ENCODE measurements at regions not wholly inside any gene's neighbourhood (a gene's known extent, or its start where the extent isn't known, plus 50 kb on each side); places are given as distances from the start of the nearest gene placed in this dataset.

- TF ChIP-seq CTCF (IDR thresholded peaks at IDR 0.05; ENCODE audit: low read depth, low read length) (no peak), EZH2phosphoT487 (IDR thresholded peaks at IDR 0.05; ENCODE audit: low read depth) (no peak)
Measured at GRCh38 chr11:15859411-15859810, 496.9 kb downstream of the SOX6 start.
